GM21723 (cell line): ENCODE measurements at regions not wholly inside any gene's neighbourhood (a gene's known extent, or its start where the extent isn't known, plus 50 kb on each side); places are given as distances from the start of the nearest gene placed in this dataset.
A peak's percentile ranks its signal among the peaks of the same experiment; 100 is the strongest.
"Not testable (repeated sequence)": the region's sequence is repeated elsewhere in the genome, so short reads cannot be mapped to it uniquely, and the experiment has no call there.

Source experiments
- ATAC-seq: cut with Tn5 transposase; IDR thresholded peaks from one replicate; pipeline ENCODE4 v1.9.1; 2021; ENCODE audit warnings: mild to moderate bottlenecking, moderate library complexity; ENCODE audit not compliant: unreplicated experiment

GRCh38 chr2:176885661-176886060 is 326.9 kb upstream of the HNRNPA3 start:
- no peak for ATAC-seq

- ATAC-seq: no peak
These were observed 321.5 kb upstream of the HNRNPA3 start for GRCh38 chr2:176891105-176891504.

GRCh38 chr2:176891857-176892256 is 320.7 kb upstream of the HNRNPA3 start:
- no peak for ATAC-seq

- no peak for ATAC-seq
These were observed 319.8 kb upstream of the HNRNPA3 start for GRCh38 chr2:176892676-176893226.

GRCh38 chr2:176895158-176895557 is 317.4 kb upstream of the HNRNPA3 start:
- no peak for ATAC-seq

- no peak for ATAC-seq
These were observed 310.1 kb upstream of the HNRNPA3 start for GRCh38 chr2:176902454-176902853.

GRCh38 chr2:176904053-176904452 is 308.5 kb upstream of the HNRNPA3 start:
- ATAC-seq: not testable (repeated sequence)

- ATAC-seq: no peak
These were observed 305.3 kb upstream of the HNRNPA3 start for GRCh38 chr2:176907341-176907740.

GRCh38 chr2:176910828-176911227 is 301.8 kb upstream of the HNRNPA3 start:
- ATAC-seq: no peak

GRCh38 chr2:176913955-176914354 is 298.6 kb upstream of the HNRNPA3 start:
- ATAC-seq: no peak

- no peak for ATAC-seq
These were observed 298.2 kb upstream of the HNRNPA3 start for GRCh38 chr2:176914371-176914770.

- not testable (repeated sequence) for ATAC-seq
These were observed 290.0 kb upstream of the HNRNPA3 start for GRCh38 chr2:176922545-176922944.

GRCh38 chr2:176923205-176923604 is 289.4 kb upstream of the HNRNPA3 start:
- ATAC-seq: no peak

- ATAC-seq: no peak
These were observed 287.6 kb upstream of the HNRNPA3 start for GRCh38 chr2:176924909-176925534.

GRCh38 chr2:176926453-176926852 is 286.1 kb upstream of the HNRNPA3 start:
- ATAC-seq: no peak

GRCh38 chr2:176929387-176929786 is 283.2 kb upstream of the HNRNPA3 start:
- ATAC-seq: not testable (repeated sequence)

GRCh38 chr2:176931588-176932563 is 280.7 kb upstream of the HNRNPA3 start:
- peak; percentile 96 for ATAC-seq

GRCh38 chr2:176934131-176934530 is 278.5 kb upstream of the HNRNPA3 start:
- ATAC-seq: no peak

- no peak for ATAC-seq
These were observed 277.7 kb upstream of the HNRNPA3 start for GRCh38 chr2:176934869-176935415.

- no peak for ATAC-seq
These were observed 277.0 kb upstream of the HNRNPA3 start for GRCh38 chr2:176935543-176936102.

GRCh38 chr2:176936410-176936809 is 276.2 kb upstream of the HNRNPA3 start:
- ATAC-seq: no peak
